IMR-90 (cell line): ENCODE measurements at regions not wholly inside any gene's neighbourhood (a gene's known extent, or its start where the extent isn't known, plus 50 kb on each side); places are given as distances from the start of the nearest gene placed in this dataset.

Experiments
- ATAC-seq: fragments of 200-7000 bp; cut with Tn5 transposase; 2 replicates; pipeline ENCODE4 v1.9.1; 2020; ENCODE audit warnings: low read depth, mild to moderate bottlenecking, moderate library complexity
- BruUV-seq: library from RNA; stranded (reverse); fragments of 400-500 nt; replicated peaks from 2 replicates; lab custom pipeline; 2021; lab: Mats Ljungman, UMichigan
- CTCF ChIA-PET: fragments of 300-600 bp; formaldehyde crosslinking; extraction: SDS; loops from one replicate; lab custom pipeline; 2021; ENCODE audit warnings: antibody characterized with exemption; lab: Yijun Ruan, JAX
- POLR2A ChIA-PET: fragments of 300-600 bp; sonication (Branson Sonifier 250); formaldehyde crosslinking; loops from one replicate; lab custom pipeline; 2022; ENCODE audit warnings: antibody characterized with exemption; ENCODE audit not compliant: unreplicated experiment; lab: Charles Lee
- DNase-seq: peaks from one replicate; pipeline ENCODE4 v3.0.0; 2013
- H2AFZ ChIP-seq: replicated peaks from 2 replicates; pipeline ENCODE3; 2013; ENCODE audit warnings: low read length, mild to moderate bottlenecking; ENCODE audit not compliant: poor library complexity
- H2AK5ac ChIP-seq: 2 replicates; pipeline ENCODE4 v1.6.1; 2013; ENCODE audit warnings: low read depth, low read length, inconsistent platforms
- H2AK9ac ChIP-seq: replicated peaks from 2 replicates; pipeline ENCODE3; 2013; ENCODE audit warnings: mild to moderate bottlenecking, low read depth, low read length, moderate library complexity; ENCODE audit not compliant: poor library complexity
- H2BK120ac ChIP-seq: 2 replicates; pipeline ENCODE4 v1.6.1; 2013; ENCODE audit warnings: low read depth, low read length, inconsistent platforms
- H2BK15ac ChIP-seq: 3 replicates; pipeline ENCODE4 v1.6.1; 2013; ENCODE audit warnings: low read depth, low read length, inconsistent platforms
- H2BK20ac ChIP-seq: 2 replicates; pipeline ENCODE4 v1.6.1; 2013; ENCODE audit warnings: low read depth, mild to moderate bottlenecking, inconsistent platforms, low read length, moderate library complexity
- H2BK5ac ChIP-seq: 2 replicates; pipeline ENCODE4 v1.6.1; 2013; ENCODE audit warnings: mild to moderate bottlenecking, low read depth, low read length, inconsistent platforms; ENCODE audit not compliant: poor library complexity, severe bottlenecking
- H3K14ac ChIP-seq: replicated peaks from 2 replicates; pipeline ENCODE4 v1.6.1; 2013; ENCODE audit warnings: low read depth, low read length, inconsistent platforms
- H3K18ac ChIP-seq: 2 replicates; pipeline ENCODE4 v1.6.1; 2013; ENCODE audit warnings: low read depth, low read length, control low read depth
- H3K23ac ChIP-seq: 2 replicates; pipeline ENCODE4 v1.6.1; 2013; ENCODE audit warnings: low read depth, low read length, inconsistent platforms
- H3K27ac ChIP-seq: 2 replicates; pipeline ENCODE4 v1.5.1; 2013; ENCODE audit warnings: mild to moderate bottlenecking, control low read depth, low read length; ENCODE audit not compliant: insufficient read depth
- H3K27me3 ChIP-seq: 2 replicates; pipeline ENCODE4 v1.6.1; 2013; ENCODE audit warnings: low read length; ENCODE audit not compliant: control insufficient read depth, insufficient read depth
- H3K36me3 ChIP-seq: 2 replicates; pipeline ENCODE4 v1.6.1; 2013; ENCODE audit warnings: low read length, mixed read lengths; ENCODE audit not compliant: control insufficient read depth, insufficient read depth
- H3K4ac ChIP-seq: 2 replicates; pipeline ENCODE4 v1.6.1; 2013; ENCODE audit warnings: low read depth, low read length, inconsistent platforms
- H3K4me1 ChIP-seq: 2 replicates; pipeline ENCODE4 v1.6.1; 2013; ENCODE audit warnings: low read length, mixed read lengths; ENCODE audit not compliant: control insufficient read depth, insufficient read depth
- H3K4me2 ChIP-seq: 2 replicates; pipeline ENCODE4 v1.6.1; 2013; ENCODE audit warnings: low read depth, mild to moderate bottlenecking, control low read depth, low read length, moderate library complexity
- H3K4me3 ChIP-seq: 2 replicates; pipeline ENCODE4 v1.5.1; 2013; ENCODE audit warnings: low read depth, mild to moderate bottlenecking, control low read depth, low read length, moderate library complexity; ENCODE audit not compliant: insufficient read depth
- H3K56ac ChIP-seq: 2 replicates; pipeline ENCODE4 v1.6.1; 2013; ENCODE audit warnings: low read length, inconsistent platforms; ENCODE audit not compliant: insufficient read depth; ENCODE audit errors: extremely low read depth
- H3K79me1 ChIP-seq, 2 experiments: 2 replicates each; pipeline ENCODE4 v1.6.1; 2013; ENCODE audit warnings: low read length in 2 of 2, inconsistent platforms in 1 of 2, low read depth in 1 of 2
- H3K9ac ChIP-seq: 2 replicates; pipeline ENCODE4 v1.6.1; 2013; ENCODE audit warnings: low read depth, low read length, control low read depth
- H3K9me1 ChIP-seq: 2 replicates; pipeline ENCODE4 v1.6.1; 2013; ENCODE audit warnings: low read length, inconsistent platforms; ENCODE audit not compliant: insufficient read depth
- H3K9me3 ChIP-seq: 2 replicates; pipeline ENCODE4 v1.6.1; 2013; ENCODE audit warnings: low read length; ENCODE audit not compliant: control insufficient read depth, insufficient read depth
- H4K20me1 ChIP-seq: 2 replicates; pipeline ENCODE4 v1.6.1; 2013; ENCODE audit warnings: low read length, inconsistent platforms; ENCODE audit not compliant: insufficient read depth
- H4K5ac ChIP-seq: 2 replicates; pipeline ENCODE4 v1.6.1; 2013; ENCODE audit warnings: mild to moderate bottlenecking, low read depth, low read length, control low read depth
- H4K8ac ChIP-seq, 2 experiments: 2 replicates each; pipeline ENCODE4 v1.6.1; 2013; ENCODE audit warnings: low read depth in 2 of 2, low read length in 2 of 2, control low read depth in 1 of 2, inconsistent platforms in 1 of 2
- H4K91ac ChIP-seq: 2 replicates; pipeline ENCODE4 v1.6.1; 2013; ENCODE audit warnings: low read depth, low read length, inconsistent platforms; ENCODE audit not compliant: insufficient read depth
- CTCF ChIP-seq: conservative IDR thresholded peaks from 2 replicates; pipeline ENCODE4 v1.5.1; 2012; ENCODE audit warnings: mild to moderate bottlenecking, low read depth, low read length, improper control_type of control experiment
- MXI1 ChIP-seq: IDR thresholded peaks from 2 replicates; pipeline ENCODE4 v1.6.1; 2012; ENCODE audit warnings: low read depth, mild to moderate bottlenecking, low read length, moderate library complexity, borderline replicate concordance
- SMC3 ChIP-seq: fragments of 150-350 bp; IDR thresholded peaks from 2 replicates; pipeline ENCODE4 v1.6.1; 2016; ENCODE audit warnings: low read depth, mild to moderate bottlenecking, antibody characterized with exemption, low read length, moderate library complexity
- WGBS, 2 experiments: methylation state at CpG; one replicate each; pipeline versions ENCODE4 v1.1.5 to v1.1.7; 2013; ENCODE audit warnings: missing lambda C conversion rate in 2 of 2; ENCODE audit not compliant: insufficient read length in 1 of 2; ENCODE audit errors: extremely low coverage in 2 of 2; 5-methylcytosine and 5-hydroxymethylcytosine counted together
- dilution Hi-C: fragments of 300-500 bp; cut with HindIII; formaldehyde crosslinking; loops from one replicate; pipeline ENCODE4 v1.14.3; 2018; ENCODE audit warnings: low sequenced_read_pairs; ENCODE audit not compliant: unreplicated experiment
- in situ Hi-C: fragments of 300-500 bp; cut with MboI; formaldehyde crosslinking; loops from 3 replicates; pipeline ENCODE4 v1.14.3; 2019; ENCODE audit warnings: low sequenced_read_pairs, inconsistent platforms, mixed read lengths
- intact Hi-C: fragments of 100-400 bp; cut with micrococcal nuclease; formaldehyde crosslinking; loops from 2 replicates; pipeline ENCODE4 v1.10.0; 2022

- intact Hi-C loops (loop anchor here (5.0 kb wide), 3 partner anchors 129 to 401 kb away; partner anchors contain the start of gene ADRA1B), in situ Hi-C loops (no loop called here), dilution Hi-C loops (no loop called here)
- no peak overlapping the region for H3K14ac ChIP-seq
- DNase-seq (peak; percentile 45), ATAC-seq (peak; percentile 53)
- H3K4me3 ChIP-seq: no peak overlapping the region
- no peak overlapping the region for H2BK15ac ChIP-seq
- no peaks in the 10 kb centered on the region for H4K20me1 ChIP-seq
- no peaks in the 10 kb centered on the region for H3K79me1 ChIP-seq
- H3K4ac ChIP-seq: no peak overlapping the region
- BruUV-seq: no TSS peak
- no peak overlapping the region for H2AK9ac ChIP-seq
- no peak overlapping the region for H2BK20ac ChIP-seq
- H4K91ac ChIP-seq: no peak overlapping the region
- no peaks in the 10 kb centered on the region for H3K9me3 ChIP-seq
- H3K27ac ChIP-seq: no peak overlapping the region
- TF ChIP-seq MXI1 (no peak), SMC3 (0 out of 2 replicates have a peak, but pooled peaks have one; percentile 10), CTCF (0 out of 2 replicates have a peak, but pooled peaks have one; percentile 22)
- no peak overlapping the region for H3K18ac ChIP-seq
- no peak overlapping the region for H3K23ac ChIP-seq
- peaks cover 4% of the 10 kb centered on the region for H3K27me3 ChIP-seq
- no peaks in the 10 kb centered on the region for H3K36me3 ChIP-seq
- no peak overlapping the region for H4K5ac ChIP-seq
- 20% methylated on average over 2 of the region's 7 CpGs; no CpG with 5 or more reads in 1 of the 2 experiments for WGBS, 2 experiments
- H3K9ac ChIP-seq: no peak overlapping the region
- no peak overlapping the region for H4K8ac ChIP-seq
- H2BK120ac ChIP-seq: no peak overlapping the region
- POLR2A ChIA-PET: no interaction called here
- CTCF ChIA-PET: interaction anchor here (0.8 to 1.1 kb wide), 2 partner anchors 137 to 336 kb away, joined by 3 to 4 read pairs; no protein-coding TSS in a partner anchor
- H3K56ac ChIP-seq: no peak overlapping the region
- no peak overlapping the region for H2AK5ac ChIP-seq
- H3K4me2 ChIP-seq: no peak overlapping the region
- no peak overlapping the region for H2BK5ac ChIP-seq
- H3K4me1 ChIP-seq: peaks cover 5% of the 10 kb centered on the region
- no peak overlapping the region for H2AFZ ChIP-seq
- H3K9me1 ChIP-seq: 0 out of 2 replicates have a peak, but pooled peaks cover 3% of the 10 kb centered on the region
Measured at GRCh38 chr5:159581502-159582249, 251.4 kb upstream of the IL12B start.
